ENCODE measurements at regions not wholly inside any gene's neighbourhood (a gene's known extent, or its start where the extent isn't known, plus 50 kb on each side); places are given as distances from the start of the nearest gene placed in this dataset.
"Not testable (repeated sequence)": the region's sequence is repeated elsewhere in the genome, so short reads cannot be mapped to it uniquely, and the experiment has no call there.

- H3K9me3 ChIP-seq: no peaks in the 10 kb centered on the region
- no peak overlapping the region for H3K4me3 ChIP-seq
- H3K4me1 ChIP-seq: no peaks in the 10 kb centered on the region
- no peak overlapping the region for H3K27ac ChIP-seq
- no peaks in the 10 kb centered on the region for H3K36me3 ChIP-seq
- DNase-seq: no peak
- H3K27me3 ChIP-seq: no peaks in the 10 kb centered on the region
- WGBS, 5 donors: 59 to 75% (median 71%) methylated on average over 6 of the region's 6 CpGs
- TF ChIP-seq CTCF (IDR thresholded peaks at IDR 0.05) (no peak), EP300 (IDR thresholded peaks at IDR 0.05) (no peak), POLR2AphosphoS5 (IDR thresholded peaks at IDR 0.05) (no peak), POLR2A (IDR thresholded peaks at IDR 0.05) (no peak)
- intact Hi-C loops (cut with DNase I; ENCODE audit: low total_unique reads): no loop called here
Measured at GRCh38 chr4:72777436-72777835, 208.4 kb upstream of the ADAMTS3 start.

- no peaks in the 10 kb centered on the region for H3K27me3 ChIP-seq
- DNase-seq: no peak
- no peaks in the 10 kb centered on the region for H3K9me3 ChIP-seq
- no peak overlapping the region for H3K27ac ChIP-seq
- intact Hi-C loops (cut with DNase I; ENCODE audit: low total_unique reads): no loop called here
- no peak overlapping the region for H3K4me3 ChIP-seq
- no peaks in the 10 kb centered on the region for H3K4me1 ChIP-seq
- no peaks in the 10 kb centered on the region for H3K36me3 ChIP-seq
- TF ChIP-seq EP300 (IDR thresholded peaks at IDR 0.05) (no peak), CTCF (IDR thresholded peaks at IDR 0.05) (no peak), POLR2A (IDR thresholded peaks at IDR 0.05) (no peak), POLR2AphosphoS5 (IDR thresholded peaks at IDR 0.05) (no peak)
Measured at GRCh38 chr4:72770708-72771107, 201.7 kb upstream of the ADAMTS3 start.

GRCh38 chr4:72768364-72768763 lies 199.3 kb upstream of the ADAMTS3 start:
- Histone ChIP-seq H3K9me3 (no peaks in the 10 kb centered on the region), H3K36me3 (no peaks in the 10 kb centered on the region), H3K27ac (no peak overlapping the region), H3K27me3 (no peaks in the 10 kb centered on the region), H3K4me1 (no peaks in the 10 kb centered on the region), H3K4me3 (no peak overlapping the region)
- DNase-seq: no peak
- TF ChIP-seq CTCF (IDR thresholded peaks at IDR 0.05): no peak
- TF ChIP-seq POLR2AphosphoS5 (IDR thresholded peaks at IDR 0.05): no peak
- TF ChIP-seq EP300 (IDR thresholded peaks at IDR 0.05): no peak
- no peak for TF ChIP-seq POLR2A (IDR thresholded peaks at IDR 0.05)
- intact Hi-C loops (cut with DNase I; ENCODE audit: low total_unique reads): no loop called here
- WGBS, 5 donors: 54 to 91% (median 79%) methylated on average over 2 of the region's 2 CpGs

- Histone ChIP-seq H3K4me1 (no peaks in the 10 kb centered on the region), H3K9me3 (no peaks in the 10 kb centered on the region), H3K36me3 (no peaks in the 10 kb centered on the region), H3K4me3 (no peak overlapping the region), H3K27me3 (no peaks in the 10 kb centered on the region), H3K27ac (no peak overlapping the region)
- intact Hi-C loops (cut with DNase I; ENCODE audit: low total_unique reads): no loop called here
- no peak for DNase-seq
- 60 to 74% (median 70%) methylated on average over 4 of the region's 4 CpGs for WGBS, 5 donors
- TF ChIP-seq EP300 (IDR thresholded peaks at IDR 0.05) (no peak), POLR2AphosphoS5 (IDR thresholded peaks at IDR 0.05) (no peak), POLR2A (IDR thresholded peaks at IDR 0.05) (no peak), CTCF (IDR thresholded peaks at IDR 0.05) (no peak)
Measured at GRCh38 chr4:72767618-72768302, 198.7 kb upstream of the ADAMTS3 start.

GRCh38 chr4:72765788-72766187 lies 196.8 kb upstream of the ADAMTS3 start:
- H3K36me3 ChIP-seq; intact Hi-C loops (cut with DNase I; ENCODE audit: low total_unique reads); DNase-seq; H3K4me3 ChIP-seq; H3K4me1 ChIP-seq; H3K9me3 ChIP-seq; H3K27me3 ChIP-seq; H3K27ac ChIP-seq: not testable (repeated sequence)
- WGBS, 5 donors: 82 to 95% (median 89%) methylated on average over 14 to 19 of the region's 19 CpGs

All from stomach (tissue), 8 donors.